ENCODE measurements at regions not wholly inside any gene's neighbourhood (a gene's known extent, or its start where the extent isn't known, plus 50 kb on each side); places are given as distances from the start of the nearest gene placed in this dataset.

DNA sequence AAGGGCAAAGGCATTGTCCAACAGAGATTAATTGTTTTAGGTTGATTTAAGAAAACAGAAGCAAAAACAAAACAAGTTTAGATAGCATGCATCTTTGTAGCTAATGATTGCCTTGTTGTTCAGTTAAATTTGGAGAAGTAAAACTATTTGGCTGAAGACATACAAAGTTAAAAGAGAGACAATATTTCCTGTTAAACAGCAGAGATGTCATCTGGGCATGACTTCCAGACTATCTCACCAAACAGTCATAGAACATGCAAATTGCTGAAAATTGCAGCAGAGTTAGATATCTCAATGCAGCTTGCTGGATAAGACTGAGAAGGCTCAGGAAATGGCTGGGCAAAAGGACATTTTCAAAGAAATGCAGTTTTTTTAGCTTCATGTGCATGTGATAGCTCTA, 57.5 kb upstream of the PDGFD start:
- no peak for DNase-seq

DNA sequence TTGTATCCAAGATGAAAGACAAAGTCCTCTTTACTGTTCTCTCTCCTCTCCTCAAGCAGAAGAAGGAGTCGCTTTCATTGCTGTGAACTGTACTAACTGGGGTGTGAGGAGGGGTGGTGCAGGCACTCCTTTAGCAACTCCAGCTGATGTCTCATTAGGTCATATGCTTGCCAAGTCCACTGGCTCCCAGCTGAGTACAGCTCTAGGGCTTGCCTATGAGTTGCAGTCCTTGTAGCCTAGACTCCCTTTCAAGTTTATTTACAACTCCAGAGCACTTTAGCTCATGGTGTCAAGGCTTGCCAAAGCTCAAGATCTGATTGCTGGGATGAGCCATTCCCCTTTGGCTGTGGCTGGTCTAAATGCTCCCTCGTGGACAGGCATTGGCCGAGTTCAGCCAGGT, 55.1 kb upstream of the PDGFD start:
- no peak for DNase-seq

DNA sequence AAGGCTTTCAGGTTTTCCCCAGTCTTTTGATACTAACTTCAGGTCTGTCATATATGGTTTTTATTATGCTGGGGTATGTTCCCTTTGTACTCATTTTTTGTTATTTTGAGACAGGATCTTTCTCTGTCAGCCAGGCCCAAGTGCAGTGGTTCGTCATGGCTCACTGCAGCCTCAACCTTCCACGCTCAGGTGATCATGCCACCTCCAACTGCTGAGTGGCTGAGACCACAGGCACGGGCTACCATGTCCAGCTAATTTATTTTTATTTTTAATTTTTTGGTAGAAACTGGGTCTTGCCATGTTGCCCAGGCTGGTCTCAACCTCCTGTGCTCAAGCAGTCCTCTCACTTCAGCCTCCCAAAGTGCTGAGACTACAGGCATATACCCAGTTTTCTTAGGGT, 50.6 kb upstream of the PDGFD start:
- no peak for DNase-seq

All from inflammatory macrophage (primary cell).